ENCODE measurements at regions not wholly inside any gene's neighbourhood (a gene's known extent, or its start where the extent isn't known, plus 50 kb on each side); places are given as distances from the start of the nearest gene placed in this dataset.

- TF ChIP-seq REST (IDR thresholded peaks at IDR 0.05; ENCODE audit: insufficient replicate concordance, low read depth) = no peak
- no peak for TF ChIP-seq POLR2AphosphoS5 (IDR thresholded peaks at IDR 0.05; ENCODE audit: low read depth)
- TF ChIP-seq CTCF (IDR thresholded peaks at IDR 0.05; ENCODE audit: insufficient read depth, low read length) = no peak
- no peak for TF ChIP-seq GABPA (IDR thresholded peaks at IDR 0.05; ENCODE audit: low read depth)
- no peak for TF ChIP-seq SPI1 (IDR thresholded peaks at IDR 0.05; ENCODE audit: borderline replicate concordance, low read depth)
- peak in 1 of 2 experiments; percentile 44 for DNase-seq (ENCODE audit: low read depth in 1 of 2, low spot score in 1 of 2)
- no peaks in the 10 kb centered on the region for H3K27me3 ChIP-seq (ENCODE audit: insufficient read depth, poor library complexity, severe bottlenecking)
- H3K4me3 ChIP-seq (replicated peaks; ENCODE audit: insufficient read depth, low read length) = no peak overlapping the region
- peak overlapping the region; percentile 4; the same call in 1 of the 2 replicates for H3K27ac ChIP-seq (replicated peaks)
These were observed 284.3 kb downstream of the UACA start for GRCh38 chr15:70479056-70479455.

GRCh38 chr15:70478251-70478990 is 284.9 kb downstream of the UACA start:
- DNase-seq (ENCODE audit: low read depth in 1 of 2, low spot score in 1 of 2) = peak in 1 of 2 experiments; percentile 24
- Histone ChIP-seq H3K4me3 (replicated peaks; ENCODE audit: insufficient read depth, low read length) (no peak overlapping the region), H3K27ac (replicated peaks) (peak overlapping the region; percentile 4; the same call in 1 of the 2 replicates), H3K27me3 (ENCODE audit: insufficient read depth, poor library complexity, severe bottlenecking) (no peaks in the 10 kb centered on the region)
- TF ChIP-seq GABPA (IDR thresholded peaks at IDR 0.05; ENCODE audit: low read depth) = no peak
- TF ChIP-seq SPI1 (IDR thresholded peaks at IDR 0.05; ENCODE audit: borderline replicate concordance, low read depth) = no peak

- Histone ChIP-seq H3K27me3 (ENCODE audit: insufficient read depth, poor library complexity, severe bottlenecking) (no peaks in the 10 kb centered on the region), H3K27ac (replicated peaks) (no peak overlapping the region), H3K4me3 (replicated peaks; ENCODE audit: insufficient read depth, low read length) (no peak overlapping the region)
- TF ChIP-seq POLR2AphosphoS5 (IDR thresholded peaks at IDR 0.05; ENCODE audit: low read depth) = no peak
- no peak for DNase-seq (ENCODE audit: low read depth in 1 of 2, low spot score in 1 of 2)
These were observed 285.6 kb downstream of the UACA start for GRCh38 chr15:70477750-70478250.

GRCh38 chr15:70476441-70476840 is 286.9 kb downstream of the UACA start:
- TF ChIP-seq CTCF (IDR thresholded peaks at IDR 0.05; ENCODE audit: insufficient read depth, low read length) = no peak
- TF ChIP-seq SPI1 (IDR thresholded peaks at IDR 0.05; ENCODE audit: borderline replicate concordance, low read depth) = no peak
- TF ChIP-seq POLR2AphosphoS5 (IDR thresholded peaks at IDR 0.05; ENCODE audit: low read depth) = no peak
- no peak for TF ChIP-seq GABPA (IDR thresholded peaks at IDR 0.05; ENCODE audit: low read depth)
- Histone ChIP-seq H3K4me3 (replicated peaks; ENCODE audit: insufficient read depth, low read length) (no peak overlapping the region), H3K27me3 (ENCODE audit: insufficient read depth, poor library complexity, severe bottlenecking) (no peaks in the 10 kb centered on the region), H3K27ac (replicated peaks) (no peak overlapping the region)
- DNase-seq (ENCODE audit: low read depth in 1 of 2, low spot score in 1 of 2) = no peak

DNA sequence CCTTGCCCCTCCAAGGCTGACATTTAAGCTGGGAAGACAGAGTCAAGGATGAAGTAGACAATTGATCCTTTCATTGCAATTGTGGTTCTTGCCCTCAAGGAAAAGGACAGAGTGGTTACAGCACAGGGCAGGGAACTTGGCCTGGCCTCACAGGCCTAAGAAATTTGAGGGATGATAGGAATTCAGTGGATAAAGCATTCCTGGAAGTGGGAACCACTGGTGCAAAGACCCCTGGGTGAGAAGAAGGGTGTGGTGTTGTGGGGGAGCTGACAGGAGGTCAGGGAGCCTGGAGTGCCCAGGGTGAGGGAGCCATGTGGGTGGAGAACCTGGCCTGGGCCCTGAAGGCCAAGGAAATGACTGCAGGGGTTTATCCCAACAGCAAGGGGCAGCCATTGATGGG is 287.4 kb downstream of the UACA start:
- Histone ChIP-seq H3K27me3 (ENCODE audit: insufficient read depth, poor library complexity, severe bottlenecking) (no peaks in the 10 kb centered on the region), H3K27ac (replicated peaks) (no peak overlapping the region), H3K4me3 (replicated peaks; ENCODE audit: insufficient read depth, low read length) (no peak overlapping the region)
- TF ChIP-seq POLR2AphosphoS5 (IDR thresholded peaks at IDR 0.05; ENCODE audit: low read depth) = no peak
- TF ChIP-seq SPI1 (IDR thresholded peaks at IDR 0.05; ENCODE audit: borderline replicate concordance, low read depth) = no peak
- no peak for TF ChIP-seq CTCF (IDR thresholded peaks at IDR 0.05; ENCODE audit: insufficient read depth, low read length)
- TF ChIP-seq REST (IDR thresholded peaks at IDR 0.05; ENCODE audit: insufficient replicate concordance, low read depth) = no peak
- no peak for TF ChIP-seq GABPA (IDR thresholded peaks at IDR 0.05; ENCODE audit: low read depth)
- no peak for DNase-seq (ENCODE audit: low read depth in 1 of 2, low spot score in 1 of 2)
